Caki2 (cell line): ENCODE measurements at regions not wholly inside any gene's neighbourhood (a gene's known extent, or its start where the extent isn't known, plus 50 kb on each side); places are given as distances from the start of the nearest gene placed in this dataset.
"Not testable (repeated sequence)": the region's sequence is repeated elsewhere in the genome, so short reads cannot be mapped to it uniquely, and the experiment has no call there.

Experiments
- DNase-seq: peaks from one replicate; pipeline ENCODE4 v3.0.0-alpha.2; 2015; ENCODE audit warnings: low read depth
- in situ Hi-C: cut with HindIII; loops from 2 replicates; pipeline ENCODE4 v1.10.0; 2016; ENCODE audit warnings: low sequenced_read_pairs, low pct_unique_long_range_greater_than_20kb, mixed read lengths

DNA sequence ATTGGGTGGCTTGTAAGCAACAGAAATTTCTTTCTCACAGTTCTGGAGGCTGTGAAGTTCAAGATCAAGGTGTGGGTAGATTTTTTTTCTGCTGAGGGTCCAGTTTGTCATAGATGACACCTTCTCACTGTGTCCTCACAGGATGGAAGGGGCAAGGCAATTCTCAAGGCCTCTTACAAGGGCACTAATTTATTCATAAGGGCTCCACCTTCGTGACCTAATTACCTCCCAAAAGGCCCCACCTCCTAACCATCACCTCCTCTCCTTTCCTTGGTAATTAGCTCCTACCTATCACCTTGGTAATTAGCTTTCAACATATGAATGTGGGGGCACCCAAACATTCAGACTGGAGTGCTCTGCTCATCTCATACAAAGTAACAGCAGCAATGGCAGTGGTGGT, 92.3 kb upstream of the CD44 start:
- no peak for DNase-seq
- in situ Hi-C loops: no loop called here

DNA sequence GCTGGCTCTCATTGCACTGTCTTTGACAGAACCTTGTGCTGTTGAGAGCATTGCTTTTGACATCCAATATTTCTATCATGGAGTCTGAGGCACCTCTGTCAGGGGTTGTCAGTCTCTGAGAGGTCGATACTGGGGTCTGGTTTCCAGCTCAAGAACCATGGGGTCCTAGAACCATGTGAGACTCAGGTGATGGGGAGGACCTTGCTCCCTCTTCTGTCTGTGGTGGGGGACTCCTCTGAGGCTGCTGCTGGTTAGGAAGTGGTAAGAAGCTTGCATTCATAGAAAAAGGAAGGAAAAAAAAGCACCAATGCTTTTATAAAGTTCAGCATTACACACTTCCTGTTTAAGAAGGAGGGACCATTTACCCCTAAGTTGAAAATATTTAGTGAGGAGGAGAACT, 91.8 kb upstream of the CD44 start:
- no peak for DNase-seq
- in situ Hi-C loops: no loop called here

DNA sequence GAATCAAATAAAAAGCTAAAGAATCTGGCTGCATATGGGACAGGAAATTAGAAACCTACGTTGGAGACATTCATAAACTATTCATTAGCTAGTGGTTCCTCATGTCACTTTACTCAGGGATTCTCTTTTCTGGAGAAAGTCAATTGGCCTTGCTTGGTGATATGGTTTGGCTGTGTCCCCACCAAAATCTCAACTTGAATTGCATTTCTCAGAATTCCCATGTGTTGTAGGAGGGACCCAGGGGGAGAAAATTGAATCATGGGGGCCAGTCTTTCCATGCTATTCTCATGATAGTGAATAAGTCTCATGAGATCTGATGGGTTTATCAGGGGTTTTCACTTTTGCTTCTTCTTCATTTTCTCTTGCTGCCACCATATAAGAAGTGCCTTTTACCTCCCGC, 91.2 kb upstream of the CD44 start:
- in situ Hi-C loops: no loop called here
- no peak for DNase-seq

DNA sequence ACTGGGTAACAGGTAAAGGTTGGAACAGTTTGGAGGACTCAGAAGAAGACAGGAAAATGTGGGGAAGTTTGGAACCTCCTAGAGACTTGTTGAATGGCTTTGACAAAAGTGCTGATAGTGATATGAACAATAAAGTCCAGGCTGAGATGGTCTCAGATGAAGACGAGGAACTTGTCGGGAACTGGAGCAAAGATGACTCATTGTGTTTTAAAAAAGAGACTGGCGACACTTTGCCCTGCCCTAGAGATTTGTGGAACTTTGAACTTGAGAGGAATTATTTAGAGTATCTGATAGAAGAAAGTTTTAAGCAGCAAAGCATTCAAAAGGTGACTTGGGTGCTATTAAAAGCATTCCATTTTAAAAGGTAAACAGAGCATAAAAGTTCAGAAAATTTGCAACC, 90.6 kb upstream of the CD44 start:
- in situ Hi-C loops, DNase-seq: not testable (repeated sequence)

DNA sequence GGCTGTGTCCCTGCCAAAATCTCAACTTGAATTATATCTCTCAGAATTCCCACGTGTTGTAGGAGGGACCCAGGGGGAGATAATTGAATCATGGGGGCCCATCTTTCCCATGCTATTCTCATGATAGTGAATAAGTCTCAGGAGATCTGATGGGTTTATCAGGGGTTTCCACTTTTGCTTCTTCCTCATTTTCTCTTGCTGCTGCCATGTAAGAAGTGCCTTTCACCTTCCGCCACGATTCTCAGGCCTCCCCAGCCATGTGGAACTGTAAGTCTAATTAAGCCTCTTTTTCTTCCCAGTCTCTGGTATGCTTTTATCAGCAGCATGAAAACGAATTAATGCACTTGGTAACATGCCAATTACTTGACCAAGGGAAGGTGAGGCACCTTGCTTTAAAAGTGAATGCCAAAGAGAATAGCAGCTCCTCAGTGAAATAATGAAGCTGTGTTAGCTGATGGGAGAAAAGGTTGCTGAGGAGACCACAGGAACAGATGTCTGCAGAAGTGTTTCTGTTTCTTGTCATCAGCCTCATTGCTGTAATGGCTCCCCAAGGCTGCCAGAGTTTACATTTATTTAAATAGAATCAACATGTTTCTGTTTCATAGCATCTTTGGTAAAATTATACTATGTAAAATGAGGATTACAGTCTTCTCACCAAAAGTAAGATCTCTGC, 89.0 kb upstream of the CD44 start:
- in situ Hi-C loops: no loop called here

DNA sequence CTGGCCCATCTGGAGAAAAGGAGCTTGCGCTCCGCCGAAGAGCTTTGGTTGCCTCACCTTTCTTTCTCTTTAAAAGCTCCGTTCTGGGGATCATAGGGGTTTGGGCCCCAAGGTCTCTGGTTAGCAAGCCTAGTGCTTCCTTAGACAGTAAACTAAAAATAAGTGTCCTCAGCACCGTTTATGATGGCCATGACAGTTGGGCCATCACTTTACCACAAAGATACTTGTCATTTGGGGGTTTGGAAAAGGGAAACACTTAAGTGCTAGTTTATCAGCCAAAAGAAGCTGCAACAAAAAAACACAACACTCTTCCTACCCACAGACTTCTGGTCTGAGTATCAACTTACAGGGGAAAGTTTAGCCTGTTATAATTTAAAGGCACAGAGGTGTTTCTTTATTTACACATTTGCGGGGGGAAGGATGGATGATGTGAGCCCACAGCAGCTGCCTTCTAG, 88.4 kb upstream of the CD44 start:
- in situ Hi-C loops: no loop called here
- no peak for DNase-seq

More for the DNA sequence above, 89.0 kb upstream of the CD44 start:
- no peak for DNase-seq

DNA sequence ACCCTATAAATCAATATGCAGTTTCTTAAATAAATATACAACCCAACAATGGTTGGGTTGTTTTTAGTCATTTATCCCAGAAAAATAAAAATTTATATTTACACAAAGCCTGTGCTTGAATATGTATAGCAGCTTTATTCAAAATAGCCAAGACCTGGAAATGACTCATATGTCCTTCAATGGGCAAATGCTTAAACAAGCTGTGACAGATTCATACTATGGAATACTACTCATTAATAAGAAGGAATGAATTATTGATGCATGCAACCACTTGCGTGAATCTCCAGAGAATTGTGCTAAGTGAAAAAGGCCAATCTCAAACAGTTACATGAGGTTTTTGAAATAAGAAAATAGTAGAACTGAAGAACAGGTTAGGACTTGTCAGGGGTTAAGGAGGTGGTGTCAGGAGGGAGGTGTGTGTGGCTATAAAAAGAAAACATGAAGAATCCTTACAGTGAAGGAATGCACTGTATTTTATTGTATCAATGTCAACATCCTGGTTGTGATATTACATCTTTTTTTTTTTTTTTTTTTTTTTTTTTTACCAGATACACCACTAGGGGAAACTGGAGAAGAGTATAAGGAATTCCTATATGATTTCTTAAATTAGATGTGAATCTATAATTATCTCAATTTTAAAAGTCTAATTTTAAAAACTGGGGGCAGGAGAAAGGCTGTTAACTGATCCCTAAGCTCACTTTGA, 82.4 kb upstream of the CD44 start:
- in situ Hi-C loops: no loop called here
- DNase-seq: no peak

DNA sequence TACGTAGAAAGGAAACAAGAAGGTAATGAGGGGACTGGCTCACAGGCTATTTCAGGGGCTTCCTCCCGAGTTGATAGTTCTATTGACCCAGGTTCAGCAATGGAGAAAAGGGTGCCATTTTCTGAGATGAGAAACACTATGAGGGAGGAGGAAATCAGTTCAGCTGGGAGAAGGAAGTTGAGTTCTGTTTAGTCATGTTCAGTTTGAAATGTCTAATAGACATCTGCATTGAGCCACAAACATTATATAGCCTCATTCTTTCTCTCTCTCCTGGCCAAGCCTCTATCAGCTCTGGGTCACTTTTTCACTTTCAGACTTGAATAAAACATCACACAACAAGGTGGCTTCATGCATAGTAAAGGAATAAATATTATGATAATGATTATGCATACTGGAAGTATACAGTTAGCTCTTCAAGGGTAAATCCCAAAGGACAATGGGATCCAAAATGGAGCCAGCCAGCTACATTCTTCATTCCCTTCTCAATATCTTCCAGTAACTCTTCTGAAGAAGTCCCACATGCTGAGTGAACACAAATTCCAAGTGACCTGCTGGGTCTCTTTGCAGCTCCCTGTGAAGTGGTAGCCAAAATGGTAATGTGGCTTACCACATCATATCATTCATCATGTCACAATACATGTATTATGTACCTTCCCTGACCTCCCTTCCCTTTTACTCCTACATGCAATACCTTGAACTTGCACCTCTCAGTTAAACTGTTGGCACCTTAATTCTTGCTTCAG, 80.9 kb upstream of the CD44 start:
- in situ Hi-C loops: no loop called here
- no peak for DNase-seq

DNA sequence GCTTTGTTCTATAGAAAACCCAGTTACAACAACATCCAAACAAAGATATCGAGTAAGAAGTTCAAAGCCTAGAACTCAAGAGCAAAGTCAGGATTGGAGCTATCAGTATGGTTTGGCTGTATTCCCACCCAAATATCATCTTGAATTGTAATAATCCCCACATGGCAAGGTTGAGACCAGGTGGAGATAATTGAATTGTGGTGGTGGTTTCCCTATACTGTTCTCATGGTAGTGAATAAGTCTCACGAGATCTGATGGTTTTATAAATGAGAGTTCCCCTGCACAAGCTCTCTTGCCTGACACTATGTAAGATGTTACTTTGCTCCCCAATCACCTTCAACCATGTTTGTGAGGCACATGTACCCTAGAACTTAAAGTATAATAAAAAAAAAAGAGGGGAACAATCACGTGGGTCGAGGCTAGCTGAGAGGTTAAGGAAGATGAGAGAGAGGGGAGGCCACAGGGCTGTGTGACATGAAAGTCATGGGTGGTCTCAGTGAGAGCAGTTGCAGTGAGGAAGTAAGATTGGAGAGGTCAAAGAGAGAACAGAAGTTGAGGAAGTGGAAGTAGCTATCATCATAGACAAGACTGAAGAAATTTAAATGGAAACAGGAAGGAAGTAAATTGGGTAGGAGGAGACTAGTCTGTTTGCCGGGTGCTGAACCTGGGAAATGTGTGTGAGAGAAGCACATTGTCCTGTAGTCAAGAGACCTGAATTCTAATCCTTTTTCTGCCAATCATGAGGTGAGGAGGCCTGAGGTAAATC, 80.1 kb upstream of the CD44 start:
- in situ Hi-C loops: no loop called here
- no peak for DNase-seq

DNA sequence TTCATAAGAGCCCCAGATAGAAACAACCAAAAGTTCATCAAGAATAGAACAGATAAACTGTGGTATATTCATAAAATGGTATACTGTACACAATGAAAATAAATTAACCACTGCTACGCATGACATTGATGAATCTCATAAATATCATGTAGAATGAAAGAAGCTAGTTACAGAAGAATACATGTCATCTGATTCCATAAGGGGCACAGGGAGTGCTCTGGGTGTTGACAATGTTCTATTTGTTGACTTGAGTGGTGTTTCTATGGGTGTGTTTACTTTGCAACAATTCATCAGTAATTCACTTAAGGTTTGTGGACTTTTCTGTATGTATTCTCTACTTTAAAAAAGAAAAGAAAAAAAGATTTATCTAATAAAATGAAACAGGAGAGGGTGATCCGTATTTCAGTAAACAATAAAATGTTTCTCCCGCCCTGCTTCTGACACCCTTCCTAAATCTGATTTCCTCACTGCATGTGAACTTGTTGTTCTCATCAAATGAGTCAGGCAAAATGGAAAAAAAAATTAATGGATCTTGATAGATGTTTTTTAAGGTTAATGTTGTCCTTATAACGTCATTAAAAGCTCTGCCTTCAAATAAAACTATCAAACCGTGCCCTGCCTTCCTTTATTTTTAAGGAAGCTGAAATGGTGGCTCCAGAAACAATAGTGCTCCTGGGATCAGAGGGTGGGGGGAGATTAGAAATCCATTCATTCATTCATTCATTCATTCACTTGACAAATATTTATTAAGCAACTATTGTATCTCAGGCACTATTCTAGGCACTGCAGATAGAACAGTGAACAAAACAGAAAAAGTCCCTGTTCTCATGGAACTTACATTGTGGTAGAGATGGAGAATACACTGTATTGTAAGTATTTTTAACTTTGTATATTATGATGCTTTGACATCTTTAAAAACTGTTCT, 77.2 kb upstream of the CD44 start:
- in situ Hi-C loops: no loop called here
- no peak for DNase-seq

DNA sequence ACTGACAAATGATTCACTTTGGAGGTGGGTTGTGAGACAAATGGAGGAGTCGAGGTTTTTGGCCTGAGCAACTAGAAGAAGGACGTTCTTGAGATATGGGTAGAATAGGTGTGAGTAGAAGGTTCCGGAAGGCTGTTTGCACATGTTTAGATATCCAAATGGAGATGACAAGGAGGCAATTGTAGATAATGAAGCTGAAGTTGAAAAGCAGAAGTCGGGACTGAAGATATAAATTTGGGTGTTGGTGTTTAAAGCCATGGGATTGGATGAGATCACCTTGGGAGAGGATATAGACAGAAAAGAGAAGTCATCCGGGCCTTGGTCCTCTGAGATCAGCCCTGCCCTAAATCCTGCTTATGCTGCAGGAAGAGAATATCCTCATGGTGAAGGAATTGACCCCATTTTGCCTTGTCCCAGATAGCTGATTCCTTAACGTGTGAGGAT, 75.5 kb upstream of the CD44 start:
- no peak for DNase-seq
- in situ Hi-C loops: no loop called here

DNA sequence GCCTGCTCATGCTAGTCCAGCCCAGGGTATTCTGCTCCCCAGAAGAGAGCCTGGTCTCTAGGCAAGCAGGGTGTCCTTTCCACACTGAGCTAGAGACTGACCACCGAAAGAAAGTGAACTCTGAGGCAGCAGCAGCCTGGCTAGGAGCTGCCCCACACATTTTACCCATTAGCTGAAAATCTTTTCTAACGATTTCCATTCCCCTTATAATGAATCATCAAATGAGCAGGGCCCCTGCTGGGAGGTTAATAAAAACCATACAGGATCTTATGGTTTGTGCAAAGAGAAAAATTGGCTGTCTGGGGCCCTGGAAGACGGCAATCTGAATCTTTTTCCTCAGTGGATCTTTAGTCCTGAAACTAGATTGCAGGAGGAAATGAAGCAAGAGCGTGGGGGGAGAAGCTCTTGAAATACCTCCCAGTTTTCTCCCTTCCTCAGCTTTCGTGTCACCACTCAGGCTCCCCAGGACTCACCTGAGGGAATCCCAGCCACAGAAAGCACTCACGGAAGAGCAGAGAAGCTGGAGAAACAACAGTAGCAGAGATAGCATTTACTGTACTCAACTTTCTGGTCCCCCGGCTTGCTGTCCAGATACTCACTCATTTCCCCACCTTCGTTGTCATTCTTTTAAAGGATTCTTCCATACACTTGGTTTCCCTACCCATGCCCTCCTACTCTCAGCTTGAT, 74.7 kb upstream of the CD44 start:
- in situ Hi-C loops: no loop called here
- no peak for DNase-seq

DNA sequence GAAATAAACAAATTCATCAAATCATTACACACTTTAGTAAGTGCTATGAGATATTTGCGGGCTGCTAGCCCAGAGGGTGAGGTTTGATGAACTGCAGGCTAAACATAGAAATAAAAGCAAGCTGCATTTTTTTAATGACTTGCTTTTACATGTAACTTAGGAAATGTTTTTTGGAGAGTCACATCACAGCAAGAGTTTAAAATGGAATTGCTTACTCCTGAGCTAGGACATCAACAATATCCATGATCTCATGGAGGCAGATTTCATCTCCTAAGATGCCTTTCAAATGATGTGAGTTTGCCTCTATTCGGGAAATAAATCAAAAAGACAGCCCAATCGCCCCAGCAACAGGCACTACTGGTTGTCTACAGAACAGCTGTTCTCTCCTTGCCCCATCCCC, 73.4 kb upstream of the CD44 start:
- no peak for DNase-seq
- in situ Hi-C loops: no loop called here

DNA sequence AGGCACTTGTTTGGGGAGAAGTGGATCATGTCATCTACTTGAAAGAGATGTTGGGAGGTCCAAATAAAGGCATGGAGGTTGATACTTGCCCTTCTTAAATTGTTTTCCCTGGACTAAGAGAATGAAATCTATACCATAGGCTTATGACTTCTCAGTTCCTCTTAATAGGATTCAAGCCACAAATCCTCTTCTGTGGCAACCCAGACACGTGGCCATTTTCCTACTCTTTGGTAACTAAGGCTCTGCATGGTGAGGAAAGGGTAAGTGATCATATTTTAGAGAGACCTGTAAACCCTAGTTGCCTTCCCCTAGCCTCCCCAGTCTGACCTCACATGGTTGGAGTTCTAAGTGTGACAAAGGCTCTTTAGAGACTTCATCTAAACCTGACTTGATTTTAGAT, 72.9 kb upstream of the CD44 start:
- in situ Hi-C loops: no loop called here
- DNase-seq: no peak

DNA sequence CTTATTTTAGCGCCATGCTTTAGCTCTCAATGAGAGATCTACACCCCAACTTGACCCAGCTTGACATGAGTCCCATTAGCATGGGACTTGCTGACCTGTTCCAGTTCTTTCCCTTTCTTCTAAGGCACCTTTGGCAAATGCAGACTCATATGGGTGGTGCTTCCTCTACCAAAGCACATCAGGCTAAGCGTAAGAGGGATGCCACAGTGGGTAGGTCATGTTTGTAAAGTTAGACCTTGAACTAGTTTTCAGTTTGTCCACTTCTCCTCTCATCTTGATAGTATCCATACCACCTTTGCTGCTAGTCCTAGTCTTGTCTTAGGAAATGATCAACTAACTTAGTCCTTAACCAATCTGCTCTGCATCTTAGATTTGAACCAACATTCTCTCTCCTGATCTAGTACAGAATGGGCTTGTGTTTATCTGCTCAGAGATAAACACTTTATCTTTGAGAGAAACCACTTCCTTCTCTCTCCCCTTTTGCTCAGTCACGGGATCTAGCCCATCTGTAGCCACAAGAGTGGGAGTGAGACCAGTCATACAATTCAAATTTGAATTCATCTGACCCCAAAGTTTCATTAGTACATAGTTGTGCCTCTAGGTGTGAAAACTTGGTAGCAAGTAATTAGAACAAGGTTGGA, 72.1 kb upstream of the CD44 start:
- in situ Hi-C loops: no loop called here
- no peak for DNase-seq

DNA sequence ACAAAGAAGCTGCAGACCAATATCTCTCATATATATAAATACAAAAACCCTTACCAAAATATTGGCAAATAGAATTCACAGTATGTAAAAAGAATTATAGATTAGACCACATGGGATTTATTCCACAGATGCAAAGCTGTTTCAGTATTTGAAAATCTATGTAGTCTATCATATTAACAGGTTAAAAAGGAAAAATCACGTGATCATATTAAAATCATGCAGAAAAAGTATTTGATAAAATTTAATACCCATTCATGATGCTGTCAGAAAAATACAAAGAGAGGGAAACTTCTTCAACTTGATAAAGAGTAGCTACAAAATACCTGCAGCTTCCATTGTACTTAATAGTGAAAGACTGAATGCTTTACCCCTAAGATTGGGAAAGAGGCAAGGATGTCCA, 67.2 kb upstream of the CD44 start:
- in situ Hi-C loops: no loop called here
- no peak for DNase-seq
